ENCODE measurements at regions not wholly inside any gene's neighbourhood (a gene's known extent, or its start where the extent isn't known, plus 50 kb on each side); places are given as distances from the start of the nearest gene placed in this dataset.
"Not testable (repeated sequence)": the region's sequence is repeated elsewhere in the genome, so short reads cannot be mapped to it uniquely, and the experiment has no call there.

GRCh38 chr6:60574723-60575122 is 1711.3 kb downstream of the KHDRBS2 start:
- H3K9me3 ChIP-seq (ENCODE audit: control insufficient read depth, insufficient read depth, low read depth, low read length); H3K36me3 ChIP-seq (ENCODE audit: control insufficient read depth in 2 of 2, insufficient read depth in 1 of 2, low read length in 2 of 2); POLR2A ChIA-PET; H3K4me3 ChIP-seq (ENCODE audit: low read depth, low read length); CTCF ChIA-PET; H3K4me1 ChIP-seq (ENCODE audit: control insufficient read depth, insufficient read depth, low read length); H3K27ac ChIP-seq (ENCODE audit: extremely low read depth, low read depth, low read length): not testable (repeated sequence)

GRCh38 chr6:60572607-60573006 is 1713.4 kb downstream of the KHDRBS2 start:
- H3K9me3 ChIP-seq (ENCODE audit: control insufficient read depth, insufficient read depth, low read depth, low read length); POLR2A ChIA-PET; H3K36me3 ChIP-seq (ENCODE audit: control insufficient read depth in 2 of 2, insufficient read depth in 1 of 2, low read length in 2 of 2); H3K4me3 ChIP-seq (ENCODE audit: low read depth, low read length); H3K4me1 ChIP-seq (ENCODE audit: control insufficient read depth, insufficient read depth, low read length); H3K27ac ChIP-seq (ENCODE audit: extremely low read depth, low read depth, low read length): not testable (repeated sequence)
- CTCF ChIA-PET = interaction anchor here (0.6 kb wide), 1 partner anchor 66 kb away, joined by 3 read pairs; no protein-coding TSS in a partner anchor

GRCh38 chr6:60571293-60572016 is 1714.6 kb downstream of the KHDRBS2 start:
- POLR2A ChIA-PET; H3K4me3 ChIP-seq (ENCODE audit: low read depth, low read length); H3K36me3 ChIP-seq (ENCODE audit: control insufficient read depth in 2 of 2, insufficient read depth in 1 of 2, low read length in 2 of 2); H3K9me3 ChIP-seq (ENCODE audit: control insufficient read depth, insufficient read depth, low read depth, low read length); H3K27ac ChIP-seq (ENCODE audit: extremely low read depth, low read depth, low read length); H3K4me1 ChIP-seq (ENCODE audit: control insufficient read depth, insufficient read depth, low read length); CTCF ChIA-PET: not testable (repeated sequence)

DNA sequence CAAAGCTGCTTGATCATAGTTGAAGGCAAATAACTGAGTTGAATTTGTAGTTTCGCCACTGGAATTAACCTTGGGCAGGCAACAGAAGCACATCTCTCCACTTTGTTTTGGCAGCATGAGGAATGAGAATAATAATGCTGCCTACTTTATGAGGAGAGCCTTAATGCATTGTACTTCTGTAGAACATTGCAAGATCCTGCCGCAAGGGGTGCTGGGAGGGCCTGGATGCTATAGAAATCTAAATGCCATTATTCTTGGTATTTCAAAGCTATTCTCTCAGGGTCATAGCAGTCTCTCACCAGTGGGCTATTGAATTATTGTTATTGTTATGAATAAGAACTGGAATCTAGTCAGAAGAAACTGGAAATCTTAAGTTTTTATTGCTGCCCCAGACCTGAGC is 1715.4 kb downstream of the KHDRBS2 start:
- H3K9me3 ChIP-seq (ENCODE audit: control insufficient read depth, insufficient read depth, low read depth, low read length); H3K4me1 ChIP-seq (ENCODE audit: control insufficient read depth, insufficient read depth, low read length); H3K27ac ChIP-seq (ENCODE audit: extremely low read depth, low read depth, low read length); H3K36me3 ChIP-seq (ENCODE audit: control insufficient read depth in 2 of 2, insufficient read depth in 1 of 2, low read length in 2 of 2); POLR2A ChIA-PET; H3K4me3 ChIP-seq (ENCODE audit: low read depth, low read length): not testable (repeated sequence)
- CTCF ChIA-PET = interaction anchor here (0.5 kb wide), 1 partner anchor 93 kb away, joined by 3 read pairs; no protein-coding TSS in a partner anchor

- CTCF ChIA-PET; H3K9me3 ChIP-seq (ENCODE audit: control insufficient read depth, insufficient read depth, low read depth, low read length); POLR2A ChIA-PET; H3K4me1 ChIP-seq (ENCODE audit: control insufficient read depth, insufficient read depth, low read length); H3K27ac ChIP-seq (ENCODE audit: extremely low read depth, low read depth, low read length); H3K36me3 ChIP-seq (ENCODE audit: control insufficient read depth in 2 of 2, insufficient read depth in 1 of 2, low read length in 2 of 2); H3K4me3 ChIP-seq (ENCODE audit: low read depth, low read length): not testable (repeated sequence)
Observed at GRCh38 chr6:60567447-60568187, 1718.4 kb downstream of the KHDRBS2 start.

GRCh38 chr6:60566387-60566786 is 1719.6 kb downstream of the KHDRBS2 start:
- H3K9me3 ChIP-seq (ENCODE audit: control insufficient read depth, insufficient read depth, low read depth, low read length); H3K36me3 ChIP-seq (ENCODE audit: control insufficient read depth in 2 of 2, insufficient read depth in 1 of 2, low read length in 2 of 2); POLR2A ChIA-PET; H3K4me1 ChIP-seq (ENCODE audit: control insufficient read depth, insufficient read depth, low read length); CTCF ChIA-PET; H3K27ac ChIP-seq (ENCODE audit: extremely low read depth, low read depth, low read length); H3K4me3 ChIP-seq (ENCODE audit: low read depth, low read length): not testable (repeated sequence)

DNA sequence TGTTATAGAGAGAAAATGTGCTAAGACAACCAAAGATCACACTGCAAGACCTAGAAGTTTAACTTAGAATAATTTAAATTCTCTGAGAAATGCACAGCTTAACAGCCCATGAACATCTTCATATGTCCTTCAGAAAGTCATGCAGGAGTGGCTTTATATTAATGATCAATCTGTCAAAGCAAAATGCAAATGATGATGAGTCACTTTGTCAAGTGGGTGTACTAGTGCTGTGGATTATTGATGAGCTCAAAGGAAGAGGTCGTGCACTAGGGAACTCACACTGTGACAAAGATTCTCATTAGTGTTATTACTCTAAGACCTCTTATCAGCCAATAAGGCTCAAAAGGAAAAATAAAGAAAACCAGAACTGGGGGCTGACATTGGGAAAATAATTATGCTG is 1726.3 kb downstream of the KHDRBS2 start:
- H3K4me3 ChIP-seq (ENCODE audit: low read depth, low read length); H3K9me3 ChIP-seq (ENCODE audit: control insufficient read depth, insufficient read depth, low read depth, low read length); H3K27ac ChIP-seq (ENCODE audit: extremely low read depth, low read depth, low read length); H3K4me1 ChIP-seq (ENCODE audit: control insufficient read depth, insufficient read depth, low read length); H3K36me3 ChIP-seq (ENCODE audit: control insufficient read depth in 2 of 2, insufficient read depth in 1 of 2, low read length in 2 of 2); CTCF ChIA-PET; POLR2A ChIA-PET: not testable (repeated sequence)

GRCh38 chr6:60547340-60547739 is 1738.7 kb downstream of the KHDRBS2 start:
- POLR2A ChIA-PET; H3K36me3 ChIP-seq (ENCODE audit: control insufficient read depth in 2 of 2, insufficient read depth in 1 of 2, low read length in 2 of 2); H3K4me1 ChIP-seq (ENCODE audit: control insufficient read depth, insufficient read depth, low read length); H3K27ac ChIP-seq (ENCODE audit: extremely low read depth, low read depth, low read length); H3K9me3 ChIP-seq (ENCODE audit: control insufficient read depth, insufficient read depth, low read depth, low read length); H3K4me3 ChIP-seq (ENCODE audit: low read depth, low read length); CTCF ChIA-PET: not testable (repeated sequence)

- H3K4me1 ChIP-seq (ENCODE audit: control insufficient read depth, insufficient read depth, low read length); H3K36me3 ChIP-seq (ENCODE audit: control insufficient read depth in 2 of 2, insufficient read depth in 1 of 2, low read length in 2 of 2); POLR2A ChIA-PET; H3K9me3 ChIP-seq (ENCODE audit: control insufficient read depth, insufficient read depth, low read depth, low read length); H3K4me3 ChIP-seq (ENCODE audit: low read depth, low read length); H3K27ac ChIP-seq (ENCODE audit: extremely low read depth, low read depth, low read length); CTCF ChIA-PET: not testable (repeated sequence)
Observed at GRCh38 chr6:60524770-60525169, 1761.3 kb downstream of the KHDRBS2 start.
